ENCODE measurements at regions not wholly inside any gene's neighbourhood (a gene's known extent, or its start where the extent isn't known, plus 50 kb on each side); places are given as distances from the start of the nearest gene placed in this dataset.

DNA sequence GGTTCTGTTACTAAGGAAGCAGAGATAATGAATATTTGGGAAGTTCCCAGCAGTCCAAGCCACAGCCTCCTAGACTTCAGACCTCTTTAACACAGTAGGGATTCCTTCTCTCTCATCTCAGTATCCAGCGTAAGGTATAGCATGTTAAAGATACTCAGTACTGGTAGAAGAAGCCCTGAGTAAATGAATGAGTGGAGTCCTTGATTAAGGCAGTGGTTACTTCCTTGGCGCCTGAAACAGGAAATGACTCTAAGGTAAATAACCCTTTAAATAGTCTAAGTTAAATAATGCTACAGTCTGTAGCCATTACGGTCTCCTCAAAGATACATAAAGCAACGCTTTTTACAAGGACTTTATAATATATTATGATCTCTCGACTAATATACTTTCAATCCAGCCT is 650.8 kb upstream of the MIR17HG start:
- Mint-ChIP-seq H3K36me3 (peaks cover 5% of the 10 kb centered on the region), H3K27ac (no peak overlapping the region), H3K4me3 (no peak overlapping the region), H3K27me3 (no peaks in the 10 kb centered on the region), H3K9me3 (no peaks in the 10 kb centered on the region), H3K4me1 (ENCODE audit: unreplicated experiment) (no peaks in the 10 kb centered on the region)
- no peak for DNase-seq (ENCODE audit: extremely low spot score, unreplicated experiment)
- TF ChIP-seq, protein P1, sequence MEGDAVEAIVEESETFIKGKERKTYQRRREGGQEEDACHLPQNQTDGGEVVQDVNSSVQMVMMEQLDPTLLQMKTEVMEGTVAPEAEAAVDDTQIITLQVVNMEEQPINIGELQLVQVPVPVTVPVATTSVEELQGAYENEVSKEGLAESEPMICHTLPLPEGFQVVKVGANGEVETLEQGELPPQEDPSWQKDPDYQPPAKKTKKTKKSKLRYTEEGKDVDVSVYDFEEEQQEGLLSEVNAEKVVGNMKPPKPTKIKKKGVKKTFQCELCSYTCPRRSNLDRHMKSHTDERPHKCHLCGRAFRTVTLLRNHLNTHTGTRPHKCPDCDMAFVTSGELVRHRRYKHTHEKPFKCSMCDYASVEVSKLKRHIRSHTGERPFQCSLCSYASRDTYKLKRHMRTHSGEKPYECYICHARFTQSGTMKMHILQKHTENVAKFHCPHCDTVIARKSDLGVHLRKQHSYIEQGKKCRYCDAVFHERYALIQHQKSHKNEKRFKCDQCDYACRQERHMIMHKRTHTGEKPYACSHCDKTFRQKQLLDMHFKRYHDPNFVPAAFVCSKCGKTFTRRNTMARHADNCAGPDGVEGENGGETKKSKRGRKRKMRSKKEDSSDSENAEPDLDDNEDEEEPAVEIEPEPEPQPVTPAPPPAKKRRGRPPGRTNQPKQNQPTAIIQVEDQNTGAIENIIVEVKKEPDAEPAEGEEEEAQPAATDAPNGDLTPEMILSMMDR (conservative IDR thresholded peaks at IDR 0.05): no peak

DNA sequence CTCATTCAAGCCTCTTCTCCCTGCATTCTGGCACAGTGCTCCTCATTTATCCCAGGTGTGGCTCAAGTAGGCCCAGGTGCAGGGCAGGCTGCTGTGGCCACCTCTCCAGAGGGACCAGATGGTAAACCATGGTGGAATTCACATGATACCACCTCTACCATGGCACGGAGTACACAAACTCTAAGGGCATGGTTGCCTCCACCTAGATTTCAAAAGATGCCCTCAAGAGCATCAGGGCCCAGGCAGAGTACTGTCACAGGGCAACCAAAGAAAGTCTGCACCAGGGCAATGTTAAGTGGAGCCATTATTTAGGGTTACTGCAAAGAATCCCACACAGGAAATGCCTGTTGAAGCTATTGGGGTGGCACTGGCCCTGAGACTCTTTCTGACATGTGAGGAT is 647.1 kb upstream of the MIR17HG start:
- Mint-ChIP-seq H3K4me3 (no peak overlapping the region), H3K4me1 (ENCODE audit: unreplicated experiment) (no peaks in the 10 kb centered on the region), H3K27me3 (no peaks in the 10 kb centered on the region), H3K36me3 (no peaks in the 10 kb centered on the region), H3K27ac (no peak overlapping the region), H3K9me3 (no peaks in the 10 kb centered on the region)
- TF ChIP-seq, protein P1 (conservative IDR thresholded peaks at IDR 0.05): no peak
- no peak for DNase-seq (ENCODE audit: extremely low spot score, unreplicated experiment)

DNA sequence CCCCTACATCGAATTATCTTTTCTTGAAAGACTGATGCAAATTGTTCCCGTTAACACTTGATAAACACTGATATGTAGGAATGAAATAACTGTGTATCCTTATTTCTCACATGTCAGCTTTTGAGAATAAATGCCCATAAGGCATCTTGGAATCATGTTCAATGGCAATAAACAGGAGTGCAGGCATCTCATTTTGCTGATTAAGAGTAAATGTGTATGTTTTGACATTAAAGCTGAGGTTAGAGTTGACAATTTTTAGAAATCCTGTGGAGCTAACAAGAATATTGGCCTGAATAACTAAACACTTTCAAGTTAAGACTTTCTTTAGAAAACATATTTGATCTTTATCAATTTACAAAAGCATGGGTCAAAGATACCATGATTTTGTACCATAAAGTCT is 646.2 kb upstream of the MIR17HG start:
- H3K36me3 Mint-ChIP-seq: no peaks in the 10 kb centered on the region
- no peaks in the 10 kb centered on the region for H3K4me1 Mint-ChIP-seq (ENCODE audit: unreplicated experiment)
- H3K9me3 Mint-ChIP-seq: no peaks in the 10 kb centered on the region
- no peak overlapping the region for H3K27ac Mint-ChIP-seq
- no peak for DNase-seq (ENCODE audit: extremely low spot score, unreplicated experiment)
- no peak overlapping the region for H3K4me3 Mint-ChIP-seq
- TF ChIP-seq, protein P1 (conservative IDR thresholded peaks at IDR 0.05): no peak
- H3K27me3 Mint-ChIP-seq: no peaks in the 10 kb centered on the region

DNA sequence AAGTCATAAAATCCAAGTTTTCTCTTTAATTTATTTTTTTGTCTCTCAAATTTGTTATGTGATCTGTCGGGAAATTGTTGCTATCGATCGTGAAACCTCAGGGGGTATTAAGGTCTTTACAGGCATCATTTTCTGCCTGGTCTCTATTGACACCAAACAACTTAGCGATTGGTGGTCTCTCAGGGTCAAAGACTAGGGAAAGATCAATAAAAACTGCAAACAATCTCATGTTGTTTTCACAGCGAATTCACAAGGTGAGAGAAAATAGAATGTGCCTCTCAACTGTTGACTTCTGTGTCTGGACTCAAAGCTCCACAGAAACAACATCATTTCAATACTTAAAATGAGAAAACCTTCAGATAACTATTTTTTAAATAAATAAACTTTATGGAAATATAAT is 645.4 kb upstream of the MIR17HG start:
- TF ChIP-seq, protein P1 (conservative IDR thresholded peaks at IDR 0.05): no peak
- no peaks in the 10 kb centered on the region for H3K4me1 Mint-ChIP-seq (ENCODE audit: unreplicated experiment)
- H3K27ac Mint-ChIP-seq: no peak overlapping the region

DNA sequence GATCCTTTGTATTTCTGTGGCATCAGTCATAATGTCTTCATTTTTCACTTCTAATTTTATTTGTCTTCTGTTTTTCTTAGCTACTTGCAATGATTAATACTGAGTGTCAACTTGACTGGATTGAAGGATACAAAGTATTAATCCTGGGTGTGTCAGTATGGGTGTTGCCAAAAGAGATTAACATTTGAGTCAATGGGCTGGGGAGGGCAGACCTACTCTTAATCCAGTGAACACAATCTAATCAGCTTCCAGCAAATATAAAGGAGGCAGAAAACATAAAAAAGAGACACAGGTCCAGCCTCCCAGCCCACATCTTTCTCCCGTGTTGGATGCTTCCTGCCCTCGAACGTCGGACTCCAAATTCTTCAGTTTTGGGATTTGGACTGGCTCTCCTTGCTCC is 640.9 kb upstream of the MIR17HG start:
- Mint-ChIP-seq H3K27ac (no peak overlapping the region), H3K9me3 (no peaks in the 10 kb centered on the region), H3K36me3 (no peaks in the 10 kb centered on the region), H3K27me3 (no peaks in the 10 kb centered on the region), H3K4me1 (ENCODE audit: unreplicated experiment) (peaks cover 5% of the 10 kb centered on the region), H3K4me3 (no peak overlapping the region)
- no peak for DNase-seq (ENCODE audit: extremely low spot score, unreplicated experiment)
- TF ChIP-seq, protein P1 (conservative IDR thresholded peaks at IDR 0.05): no peak

More for the DNA sequence above, 645.4 kb upstream of the MIR17HG start:
- no peak overlapping the region for H3K4me3 Mint-ChIP-seq
- no peaks in the 10 kb centered on the region for H3K9me3 Mint-ChIP-seq
- no peaks in the 10 kb centered on the region for H3K27me3 Mint-ChIP-seq
- H3K36me3 Mint-ChIP-seq: no peaks in the 10 kb centered on the region
- no peak for DNase-seq (ENCODE audit: extremely low spot score, unreplicated experiment)

DNA sequence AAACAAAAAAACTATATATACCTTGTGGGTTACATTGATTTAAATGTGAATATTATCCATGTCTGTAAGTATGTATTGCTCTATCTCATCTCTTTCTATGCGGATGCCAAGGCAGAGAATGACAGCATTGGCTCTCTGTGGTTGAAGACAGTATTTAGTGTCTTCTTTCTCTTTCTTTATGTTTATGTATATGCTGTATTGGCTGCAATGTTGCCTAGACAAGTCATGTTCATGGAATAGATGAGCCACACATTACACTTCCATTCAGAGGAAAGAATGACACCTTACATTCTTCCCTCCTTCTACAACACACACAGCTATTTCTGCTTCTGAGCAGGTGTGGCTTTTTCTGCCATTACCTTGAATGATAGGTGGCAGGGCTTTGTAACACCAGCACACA is 639.4 kb upstream of the MIR17HG start:
- H3K36me3 Mint-ChIP-seq: no peaks in the 10 kb centered on the region
- TF ChIP-seq, protein P1 (conservative IDR thresholded peaks at IDR 0.05): no peak
- H3K4me1 Mint-ChIP-seq (ENCODE audit: unreplicated experiment): peaks cover 5% of the 10 kb centered on the region
- H3K27ac Mint-ChIP-seq: no peak overlapping the region
- no peak overlapping the region for H3K4me3 Mint-ChIP-seq
- DNase-seq (ENCODE audit: extremely low spot score, unreplicated experiment): no peak
- H3K27me3 Mint-ChIP-seq: no peaks in the 10 kb centered on the region
- no peaks in the 10 kb centered on the region for H3K9me3 Mint-ChIP-seq

Measured in type B pancreatic cell (in vitro differentiated cells).